ENCODE measurements at regions not wholly inside any gene's neighbourhood (a gene's known extent, or its start where the extent isn't known, plus 50 kb on each side); places are given as distances from the start of the nearest gene placed in this dataset.

GRCh38 chr1:59066236-59066635, 230.7 kb upstream of the FGGY start:
- peaks cover 0 to 20% (median 10%) of the 10 kb centered on the region in 4 donors for H3K4me1 ChIP-seq
- TF ChIP-seq, protein P1, sequence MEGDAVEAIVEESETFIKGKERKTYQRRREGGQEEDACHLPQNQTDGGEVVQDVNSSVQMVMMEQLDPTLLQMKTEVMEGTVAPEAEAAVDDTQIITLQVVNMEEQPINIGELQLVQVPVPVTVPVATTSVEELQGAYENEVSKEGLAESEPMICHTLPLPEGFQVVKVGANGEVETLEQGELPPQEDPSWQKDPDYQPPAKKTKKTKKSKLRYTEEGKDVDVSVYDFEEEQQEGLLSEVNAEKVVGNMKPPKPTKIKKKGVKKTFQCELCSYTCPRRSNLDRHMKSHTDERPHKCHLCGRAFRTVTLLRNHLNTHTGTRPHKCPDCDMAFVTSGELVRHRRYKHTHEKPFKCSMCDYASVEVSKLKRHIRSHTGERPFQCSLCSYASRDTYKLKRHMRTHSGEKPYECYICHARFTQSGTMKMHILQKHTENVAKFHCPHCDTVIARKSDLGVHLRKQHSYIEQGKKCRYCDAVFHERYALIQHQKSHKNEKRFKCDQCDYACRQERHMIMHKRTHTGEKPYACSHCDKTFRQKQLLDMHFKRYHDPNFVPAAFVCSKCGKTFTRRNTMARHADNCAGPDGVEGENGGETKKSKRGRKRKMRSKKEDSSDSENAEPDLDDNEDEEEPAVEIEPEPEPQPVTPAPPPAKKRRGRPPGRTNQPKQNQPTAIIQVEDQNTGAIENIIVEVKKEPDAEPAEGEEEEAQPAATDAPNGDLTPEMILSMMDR (IDR thresholded peaks at IDR 0.05), result no peak
- TF ChIP-seq EP300 (IDR thresholded peaks at IDR 0.05), result no peak
- TF ChIP-seq POLR2A (IDR thresholded peaks at IDR 0.05), result no peak
- H3K27ac ChIP-seq, result no peak overlapping the region
- H3K9me3 ChIP-seq, result no peaks in the 10 kb centered on the region
- 61 to 66% methylated on average over 2 of the region's 2 CpGs for WGBS, 2 donors
- no peak for DNase-seq (ENCODE audit: low spot score in 2 of 2)
- H3K36me3 ChIP-seq, result no peaks in the 10 kb centered on the region
- no peak overlapping the region for H3K4me3 ChIP-seq
- no peaks in the 10 kb centered on the region for H3K27me3 ChIP-seq

GRCh38 chr1:59070610-59071009, 226.3 kb upstream of the FGGY start:
- Histone ChIP-seq H3K27me3 (no peaks in the 10 kb centered on the region), H3K4me3 (no peak overlapping the region), H3K9me3 (no peaks in the 10 kb centered on the region), H3K4me1 (peaks cover 0 to 14% (median 6%) of the 10 kb centered on the region in 4 donors), H3K36me3 (no peaks in the 10 kb centered on the region), H3K27ac (no peak overlapping the region)
- no peak for TF ChIP-seq EP300 (IDR thresholded peaks at IDR 0.05)
- TF ChIP-seq, protein P1 (IDR thresholded peaks at IDR 0.05), result no peak
- no peak for TF ChIP-seq POLR2A (IDR thresholded peaks at IDR 0.05)
- DNase-seq (ENCODE audit: low spot score in 2 of 2), result no peak

- Histone ChIP-seq H3K9me3 (no peaks in the 10 kb centered on the region), H3K4me3 (no peak overlapping the region), H3K36me3 (no peaks in the 10 kb centered on the region), H3K4me1 (peaks cover 0 to 14% (median 6%) of the 10 kb centered on the region in 4 donors), H3K27ac (peak overlapping the region in 1 of 4 donors; percentile 20), H3K27me3 (no peaks in the 10 kb centered on the region)
- WGBS, 2 donors, result 54 to 60% methylated on average over 5 of the region's 5 CpGs
- no peak for TF ChIP-seq EP300 (IDR thresholded peaks at IDR 0.05)
- no peak for TF ChIP-seq POLR2A (IDR thresholded peaks at IDR 0.05)
- TF ChIP-seq, protein P1 (IDR thresholded peaks at IDR 0.05), result no peak
- DNase-seq (ENCODE audit: low spot score in 2 of 2), result no peak
Observed at GRCh38 chr1:59071289-59071688, 225.6 kb upstream of the FGGY start.

GRCh38 chr1:59071876-59072582, 224.9 kb upstream of the FGGY start:
- H3K36me3 ChIP-seq, result no peaks in the 10 kb centered on the region
- 55 to 60% methylated on average over 5 of the region's 5 CpGs for WGBS, 2 donors
- H3K27ac ChIP-seq, result peak overlapping the region in 1 of 4 donors; percentile 20
- no peaks in the 10 kb centered on the region for H3K9me3 ChIP-seq
- DNase-seq (ENCODE audit: low spot score in 2 of 2), result no peak
- H3K27me3 ChIP-seq, result no peaks in the 10 kb centered on the region
- no peak overlapping the region for H3K4me3 ChIP-seq
- peak in 1 of 2 donors; percentile 38 for TF ChIP-seq EP300 (IDR thresholded peaks at IDR 0.05)
- no peak for TF ChIP-seq POLR2A (IDR thresholded peaks at IDR 0.05)
- peaks cover 0 to 14% (median 6%) of the 10 kb centered on the region in 4 donors for H3K4me1 ChIP-seq

- Histone ChIP-seq H3K27me3 (no peaks in the 10 kb centered on the region), H3K9me3 (no peaks in the 10 kb centered on the region), H3K4me3 (no peak overlapping the region), H3K27ac (no peak overlapping the region), H3K36me3 (no peaks in the 10 kb centered on the region), H3K4me1 (peaks cover 0 to 14% (median 6%) of the 10 kb centered on the region in 4 donors)
- 75 to 79% methylated on average over 5 of the region's 5 CpGs for WGBS, 2 donors
- TF ChIP-seq, protein P1 (IDR thresholded peaks at IDR 0.05), result no peak
- TF ChIP-seq EP300 (IDR thresholded peaks at IDR 0.05) (no peak), POLR2A (IDR thresholded peaks at IDR 0.05) (no peak)
- DNase-seq (ENCODE audit: low spot score in 2 of 2), result no peak
Observed at GRCh38 chr1:59072583-59072947, 224.3 kb upstream of the FGGY start.

All from tibial nerve (tissue), 4 donors.